ENCODE measurements at regions not wholly inside any gene's neighbourhood (a gene's known extent, or its start where the extent isn't known, plus 50 kb on each side); places are given as distances from the start of the nearest gene placed in this dataset.

GRCh38 chr6:91434576-91434975, 847.7 kb upstream of the MAP3K7 start:
- Histone ChIP-seq H4K20me1 (ENCODE audit: control insufficient read depth, insufficient read depth, insufficient read length) (no peaks in the 10 kb centered on the region), H3K9ac (ENCODE audit: extremely low read depth, insufficient read length, low read length) (no peak overlapping the region), H4K5ac (ENCODE audit: insufficient read length, low read depth, low read length) (no peak overlapping the region), H3K79me1 (ENCODE audit: insufficient read depth, low read depth, low read length, poor library complexity, severe bottlenecking) (no peaks in the 10 kb centered on the region), H2AK5ac (ENCODE audit: insufficient read length, low read length) (no peak overlapping the region), H3K79me2 (ENCODE audit: insufficient read depth, low read length) (no peaks in the 10 kb centered on the region), H3K27me3 (ENCODE audit: insufficient read depth, low read length) (no peaks in the 10 kb centered on the region), H3K9me3 (ENCODE audit: control insufficient read depth, low read depth, low read length) (no peaks in the 10 kb centered on the region), H2AFZ (ENCODE audit: low read length) (no peak overlapping the region), H4K8ac (replicated peaks; ENCODE audit: insufficient read length, low read depth, low read length) (no peak overlapping the region), H3K23ac (ENCODE audit: insufficient read length, low read depth, low read length) (no peak overlapping the region), H3K18ac (ENCODE audit: insufficient read length, low read depth, low read length) (no peak overlapping the region), H3K14ac (ENCODE audit: insufficient read depth, low read length) (no peak overlapping the region), H3T11ph (ENCODE audit: low read length) (no peak overlapping the region), H3K56ac (ENCODE audit: insufficient read length, low read depth, low read length) (no peak overlapping the region), H2BK120ac (ENCODE audit: low read depth, low read length, poor library complexity, severe bottlenecking) (no peak overlapping the region), H3K4me1 (ENCODE audit: insufficient read depth, low read length) (no peaks in the 10 kb centered on the region), H2BK15ac (ENCODE audit: low read depth, low read length) (no peak overlapping the region), H2BK5ac (ENCODE audit: insufficient read length, low read length) (no peak overlapping the region), H4K91ac (ENCODE audit: insufficient read length, low read depth, low read length) (no peak overlapping the region), H2BK20ac (ENCODE audit: low read depth, low read length, poor library complexity, severe bottlenecking) (no peak overlapping the region), H3K27ac (ENCODE audit: insufficient read length, low read depth, low read length) (no peak overlapping the region), H3K4me2 (ENCODE audit: insufficient read depth, insufficient read length, low read length) (no peak overlapping the region), H3K23me2 (ENCODE audit: insufficient read length, low read depth, low read length, poor library complexity, severe bottlenecking) (no peaks in the 10 kb centered on the region), H2BK12ac (ENCODE audit: insufficient read length, low read depth, low read length) (no peak overlapping the region), H3K4ac (ENCODE audit: low read depth, low read length) (no peak overlapping the region)
- WGBS (ENCODE audit: extremely low coverage, insufficient read length, low lambda C conversion rate), result no CpG with 5 or more reads among the region's 2 CpGs
- Mint-ChIP-seq H3K4me3 (no peak overlapping the region), H3K9me3 (no peaks in the 10 kb centered on the region), H3K36me3 (ENCODE audit: insufficient read depth in 1 of 3, low read depth in 3 of 3) (no peaks in the 10 kb centered on the region), H3K4me1 (peaks cover 13 to 14% of the 10 kb centered on the region in 2 experiments), H3K27ac (no peak overlapping the region), H3K27me3 (ENCODE audit: low read depth) (peaks cover 7% of the 10 kb centered on the region; the same call in 1 of the 2 replicates)
- no peak for TF ChIP-seq CTCF (conservative IDR thresholded peaks at IDR 0.05)
- no peak for DNase-seq

All from H9 (cell line).